PC-9 (cell line): ENCODE measurements at regions not wholly inside any gene's neighbourhood (a gene's known extent, or its start where the extent isn't known, plus 50 kb on each side); places are given as distances from the start of the nearest gene placed in this dataset.

Experiments used
- BruUV-seq: library from RNA; stranded (reverse); fragments of 400-500 nt; replicated peaks from 2 replicates; lab custom pipeline; 2021; lab: Mats Ljungman, UMichigan
- CTCF ChIA-PET: fragments of 300-600 bp; sonication (Branson Sonifier 250); formaldehyde crosslinking; loops from one replicate; lab custom pipeline; 2022; ENCODE audit warnings: antibody characterized with exemption; lab: Charles Lee
- POLR2A ChIA-PET: fragments of 300-600 bp; sonication (Branson Sonifier 250); formaldehyde crosslinking; loops from one replicate; lab custom pipeline; 2022; ENCODE audit warnings: antibody characterized with exemption; ENCODE audit not compliant: unreplicated experiment; lab: Charles Lee
- DNase-seq, 2 experiments: peaks; one replicate each; pipeline versions ENCODE4 v3.0.0 to v3.0.0-alpha.2; 2015 to 2022; ENCODE audit warnings: mixed read lengths in 1 of 2
- H2AFZ ChIP-seq: fragments of 200-600 bp; sonication (generic); 2 replicates; pipeline ENCODE4 v1.8.1; 2017; ENCODE audit warnings: antibody characterized with exemption
- H3F3A ChIP-seq: fragments of 200-600 bp; sonication (generic); 2 replicates; pipeline ENCODE4 v1.8.1; 2017; ENCODE audit warnings: antibody characterized with exemption, mild to moderate bottlenecking, low read depth; ENCODE audit not compliant: insufficient read depth
- H3K27ac ChIP-seq: fragments of 200-600 bp; sonication (generic); 2 replicates; pipeline ENCODE4 v1.6.1; 2016; ENCODE audit warnings: mixed run types
- H3K27me3 ChIP-seq: fragments of 200-600 bp; sonication (generic); 2 replicates; pipeline ENCODE4 v1.6.1; 2016; ENCODE audit warnings: low read depth, mixed run types; ENCODE audit not compliant: insufficient read depth
- H3K36me3 ChIP-seq: fragments of 200-600 bp; sonication (generic); 2 replicates; pipeline ENCODE4 v1.6.1; 2016; ENCODE audit warnings: low read depth, mixed run types
- H3K4me1 ChIP-seq: fragments of 200-600 bp; sonication (generic); replicated peaks from 2 replicates; pipeline ENCODE4 v1.6.1; 2016; ENCODE audit warnings: mixed run types; ENCODE audit not compliant: insufficient read depth
- H3K4me2 ChIP-seq: fragments of 200-600 bp; sonication (generic); 2 replicates; pipeline ENCODE4 v1.6.1; 2017; ENCODE audit warnings: mixed run types
- H3K4me3 ChIP-seq: fragments of 200-600 bp; sonication (generic); 2 replicates; pipeline ENCODE4 v1.6.1; 2016; ENCODE audit warnings: mixed run types
- H3K79me2 ChIP-seq: fragments of 200-600 bp; sonication (generic); 2 replicates; pipeline ENCODE4 v1.6.1; 2017; ENCODE audit warnings: low read depth, mixed run types
- H3K9me2 ChIP-seq: fragments of 200-600 bp; sonication (generic); 2 replicates; pipeline ENCODE4 v1.8.1; 2017; ENCODE audit warnings: mild to moderate bottlenecking; ENCODE audit not compliant: insufficient read depth
- H3K9me3 ChIP-seq: fragments of 200-600 bp; sonication (generic); 2 replicates; pipeline ENCODE4 v1.8.1; 2016; ENCODE audit warnings: low read depth; ENCODE audit not compliant: insufficient read depth
- H4K20me1 ChIP-seq: fragments of 200-600 bp; sonication (generic); 2 replicates; pipeline ENCODE4 v1.8.1; 2017; ENCODE audit not compliant: insufficient read depth
- CTCF ChIP-seq: fragments of 200-600 bp; sonication (generic); conservative IDR thresholded peaks from 2 replicates; pipeline ENCODE4 v1.6.1; 2017; ENCODE audit warnings: mixed run types, antibody characterized with exemption, mild to moderate bottlenecking, moderate library complexity
- EZH2 ChIP-seq: fragments of 200-600 bp; sonication (generic); IDR thresholded peaks from 2 replicates; pipeline ENCODE4 v1.8.0; 2017; ENCODE audit warnings: antibody characterized with exemption, low read depth
- intact Hi-C: fragments of 100-400 bp; cut with micrococcal nuclease; formaldehyde crosslinking; loops from one replicate; pipeline ENCODE4 v1.10.0; 2022; ENCODE audit not compliant: unreplicated experiment

GRCh38 chr13:52947921-52948373 is 80.7 kb upstream of the OLFM4 start:
- Histone ChIP-seq H4K20me1 (no peaks in the 10 kb centered on the region), H3K4me1 (no peaks in the 10 kb centered on the region), H3K27ac (no peak overlapping the region), H3K9me2 (no peaks in the 10 kb centered on the region), H3K4me2 (no peak overlapping the region), H3K4me3 (no peak overlapping the region), H2AFZ (no peak overlapping the region), H3F3A (no peaks in the 10 kb centered on the region), H3K9me3 (no peaks in the 10 kb centered on the region), H3K27me3 (peaks cover 14% of the 10 kb centered on the region), H3K36me3 (no peaks in the 10 kb centered on the region), H3K79me2 (no peaks in the 10 kb centered on the region)
- no peak for DNase-seq
- TF ChIP-seq EZH2 (no peak), CTCF (no peak)
- intact Hi-C loops: no loop called here
- POLR2A ChIA-PET: no interaction called here
- BruUV-seq: no TSS peak
- CTCF ChIA-PET: no interaction called here

- Histone ChIP-seq H3K4me3 (no peak overlapping the region), H3K4me2 (no peak overlapping the region), H3K9me2 (no peaks in the 10 kb centered on the region), H3K27me3 (no peaks in the 10 kb centered on the region; the same call in 1 of the 2 replicates), H2AFZ (no peak overlapping the region), H3K9me3 (no peaks in the 10 kb centered on the region), H3K79me2 (no peaks in the 10 kb centered on the region), H3K27ac (no peak overlapping the region), H4K20me1 (no peaks in the 10 kb centered on the region), H3K36me3 (no peaks in the 10 kb centered on the region), H3F3A (no peaks in the 10 kb centered on the region), H3K4me1 (no peaks in the 10 kb centered on the region)
- no peak for DNase-seq
- no TSS peak for BruUV-seq
- ChIA-PET CTCF (no interaction called here), POLR2A (no interaction called here)
- TF ChIP-seq CTCF (no peak), EZH2 (no peak)
- intact Hi-C loops: no loop called here
Observed at GRCh38 chr13:52945348-52945747, 83.3 kb upstream of the OLFM4 start.

- H3K4me2 ChIP-seq: no peak overlapping the region
- H3K9me3 ChIP-seq: no peaks in the 10 kb centered on the region
- BruUV-seq: no TSS peak
- no peaks in the 10 kb centered on the region for H3F3A ChIP-seq
- ChIA-PET CTCF (no interaction called here), POLR2A (no interaction called here)
- TF ChIP-seq CTCF (no peak), EZH2 (no peak)
- no peaks in the 10 kb centered on the region for H3K4me1 ChIP-seq
- no peaks in the 10 kb centered on the region for H3K9me2 ChIP-seq
- no peak overlapping the region for H2AFZ ChIP-seq
- no peaks in the 10 kb centered on the region for H3K27me3 ChIP-seq
- intact Hi-C loops: no loop called here
- H3K36me3 ChIP-seq: no peaks in the 10 kb centered on the region
- DNase-seq: no peak
- H3K79me2 ChIP-seq: no peaks in the 10 kb centered on the region
- H3K27ac ChIP-seq: no peak overlapping the region
- H4K20me1 ChIP-seq: no peaks in the 10 kb centered on the region
- H3K4me3 ChIP-seq: no peak overlapping the region
Observed at GRCh38 chr13:52944697-52945096, 83.9 kb upstream of the OLFM4 start.
